ENCODE measurements at regions not wholly inside any gene's neighbourhood (a gene's known extent, or its start where the extent isn't known, plus 50 kb on each side); places are given as distances from the start of the nearest gene placed in this dataset.

- TF ChIP-seq CTCF (IDR thresholded peaks at IDR 0.05) (no peak), POLR2A (IDR thresholded peaks at IDR 0.05) (no peak)
Measured at GRCh38 chr21:32138658-32139057, 140.2 kb downstream of the MIS18A start.
